ENCODE measurements at regions not wholly inside any gene's neighbourhood (a gene's known extent, or its start where the extent isn't known, plus 50 kb on each side); places are given as distances from the start of the nearest gene placed in this dataset.

DNA sequence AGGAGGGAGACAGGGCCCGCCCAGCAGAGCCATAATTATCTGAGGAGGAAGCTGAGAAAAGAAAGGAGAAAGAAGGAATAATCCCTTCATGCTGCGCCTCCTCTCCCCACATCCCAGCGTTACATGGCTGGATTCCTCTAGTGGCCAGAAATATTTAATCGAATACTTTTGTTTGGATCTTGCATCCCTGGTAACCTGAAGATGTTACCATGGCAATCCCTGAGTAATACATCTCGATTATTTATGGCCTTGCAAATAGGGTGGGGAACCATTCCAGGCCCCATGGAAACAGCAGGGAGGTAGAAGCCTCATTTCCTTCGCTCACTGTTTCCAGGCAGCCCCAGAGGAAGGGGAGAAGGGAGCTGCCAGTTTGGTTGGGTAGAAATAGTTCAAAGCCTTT is 357.7 kb downstream of the BUD13 start:
- TF ChIP-seq POLR2AphosphoS5 (IDR thresholded peaks at IDR 0.05; ENCODE audit: low read depth, low read length), result no peak
- no peak for TF ChIP-seq SIN3A (IDR thresholded peaks at IDR 0.05; ENCODE audit: borderline replicate concordance, insufficient read depth, low read depth, low read length)
- TF ChIP-seq, protein P1, sequence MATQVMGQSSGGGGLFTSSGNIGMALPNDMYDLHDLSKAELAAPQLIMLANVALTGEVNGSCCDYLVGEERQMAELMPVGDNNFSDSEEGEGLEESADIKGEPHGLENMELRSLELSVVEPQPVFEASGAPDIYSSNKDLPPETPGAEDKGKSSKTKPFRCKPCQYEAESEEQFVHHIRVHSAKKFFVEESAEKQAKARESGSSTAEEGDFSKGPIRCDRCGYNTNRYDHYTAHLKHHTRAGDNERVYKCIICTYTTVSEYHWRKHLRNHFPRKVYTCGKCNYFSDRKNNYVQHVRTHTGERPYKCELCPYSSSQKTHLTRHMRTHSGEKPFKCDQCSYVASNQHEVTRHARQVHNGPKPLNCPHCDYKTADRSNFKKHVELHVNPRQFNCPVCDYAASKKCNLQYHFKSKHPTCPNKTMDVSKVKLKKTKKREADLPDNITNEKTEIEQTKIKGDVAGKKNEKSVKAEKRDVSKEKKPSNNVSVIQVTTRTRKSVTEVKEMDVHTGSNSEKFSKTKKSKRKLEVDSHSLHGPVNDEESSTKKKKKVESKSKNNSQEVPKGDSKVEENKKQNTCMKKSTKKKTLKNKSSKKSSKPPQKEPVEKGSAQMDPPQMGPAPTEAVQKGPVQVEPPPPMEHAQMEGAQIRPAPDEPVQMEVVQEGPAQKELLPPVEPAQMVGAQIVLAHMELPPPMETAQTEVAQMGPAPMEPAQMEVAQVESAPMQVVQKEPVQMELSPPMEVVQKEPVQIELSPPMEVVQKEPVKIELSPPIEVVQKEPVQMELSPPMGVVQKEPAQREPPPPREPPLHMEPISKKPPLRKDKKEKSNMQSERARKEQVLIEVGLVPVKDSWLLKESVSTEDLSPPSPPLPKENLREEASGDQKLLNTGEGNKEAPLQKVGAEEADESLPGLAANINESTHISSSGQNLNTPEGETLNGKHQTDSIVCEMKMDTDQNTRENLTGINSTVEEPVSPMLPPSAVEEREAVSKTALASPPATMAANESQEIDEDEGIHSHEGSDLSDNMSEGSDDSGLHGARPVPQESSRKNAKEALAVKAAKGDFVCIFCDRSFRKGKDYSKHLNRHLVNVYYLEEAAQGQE (IDR thresholded peaks at IDR 0.05; ENCODE audit: insufficient read depth in 1 of 2, low read depth in 2 of 2, low read length in 1 of 2), result no peak
- TF ChIP-seq, protein P2, sequence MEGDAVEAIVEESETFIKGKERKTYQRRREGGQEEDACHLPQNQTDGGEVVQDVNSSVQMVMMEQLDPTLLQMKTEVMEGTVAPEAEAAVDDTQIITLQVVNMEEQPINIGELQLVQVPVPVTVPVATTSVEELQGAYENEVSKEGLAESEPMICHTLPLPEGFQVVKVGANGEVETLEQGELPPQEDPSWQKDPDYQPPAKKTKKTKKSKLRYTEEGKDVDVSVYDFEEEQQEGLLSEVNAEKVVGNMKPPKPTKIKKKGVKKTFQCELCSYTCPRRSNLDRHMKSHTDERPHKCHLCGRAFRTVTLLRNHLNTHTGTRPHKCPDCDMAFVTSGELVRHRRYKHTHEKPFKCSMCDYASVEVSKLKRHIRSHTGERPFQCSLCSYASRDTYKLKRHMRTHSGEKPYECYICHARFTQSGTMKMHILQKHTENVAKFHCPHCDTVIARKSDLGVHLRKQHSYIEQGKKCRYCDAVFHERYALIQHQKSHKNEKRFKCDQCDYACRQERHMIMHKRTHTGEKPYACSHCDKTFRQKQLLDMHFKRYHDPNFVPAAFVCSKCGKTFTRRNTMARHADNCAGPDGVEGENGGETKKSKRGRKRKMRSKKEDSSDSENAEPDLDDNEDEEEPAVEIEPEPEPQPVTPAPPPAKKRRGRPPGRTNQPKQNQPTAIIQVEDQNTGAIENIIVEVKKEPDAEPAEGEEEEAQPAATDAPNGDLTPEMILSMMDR (IDR thresholded peaks at IDR 0.05), result no peak
- TF ChIP-seq TCF7L2 (IDR thresholded peaks at IDR 0.05; ENCODE audit: low read depth, low read length), result no peak

DNA sequence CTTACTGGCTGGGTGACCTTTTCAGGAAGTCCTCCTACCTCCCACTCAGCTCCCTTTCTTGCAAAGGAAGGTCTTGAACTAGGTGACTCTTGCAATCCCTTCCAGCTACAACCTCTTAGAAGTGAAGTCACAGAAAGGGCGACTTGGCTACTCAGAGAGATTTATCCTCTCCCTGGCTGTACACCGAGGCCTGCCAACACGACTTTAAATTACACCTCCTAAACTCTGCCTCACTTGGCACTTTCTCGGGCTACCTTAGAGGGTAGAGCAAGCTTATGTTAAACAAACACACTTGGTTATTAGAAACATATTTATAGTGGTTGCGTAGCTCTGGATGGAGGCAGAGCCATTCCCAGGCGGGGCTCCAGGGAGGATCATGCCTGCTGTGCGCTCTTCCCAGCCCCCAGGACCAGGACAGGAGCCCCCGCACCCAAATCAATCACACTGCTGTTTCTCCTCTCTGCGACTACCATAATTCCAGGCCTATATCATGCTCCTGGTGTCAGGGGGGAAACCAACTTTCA is 358.4 kb downstream of the BUD13 start:
- ATAC-seq (no peak), DNase-seq (ENCODE audit: low read depth, low spot score) (no peak)
- no TSS peak for BruUV-seq (replicated peaks)
- no peak for TF ChIP-seq TCF7L2 (IDR thresholded peaks at IDR 0.05; ENCODE audit: low read depth, low read length)
- TF ChIP-seq, protein P1 (IDR thresholded peaks at IDR 0.05; ENCODE audit: insufficient read depth in 1 of 2, low read depth in 2 of 2, low read length in 1 of 2), result no peak
- no peak for TF ChIP-seq SIN3A (IDR thresholded peaks at IDR 0.05; ENCODE audit: borderline replicate concordance, insufficient read depth, low read depth, low read length)
- no peak for TF ChIP-seq POLR2AphosphoS5 (IDR thresholded peaks at IDR 0.05; ENCODE audit: low read depth, low read length)
- TF ChIP-seq, protein P2 (IDR thresholded peaks at IDR 0.05), result no peak
- no peaks in the 10 kb centered on the region for H3K4me1 ChIP-seq (ENCODE audit: control insufficient read depth, insufficient read depth, low read length)
- intact Hi-C loops (cut with micrococcal nuclease; ENCODE audit: unreplicated experiment), result no loop called here
- in situ Hi-C loops (cut with HindIII; ENCODE audit: low pct_unique_long_range_greater_than_20kb, low sequenced_read_pairs), result no loop called here
- H3K27ac ChIP-seq (ENCODE audit: low read length), result no peak overlapping the region
- no peaks in the 10 kb centered on the region for H3K9me3 ChIP-seq (ENCODE audit: control insufficient read depth, insufficient read depth, low read depth, low read length)
- ChIA-PET POLR2A (no interaction called here), CTCF (no interaction called here)
- peaks cover 16% of the 10 kb centered on the region; the same call in 1 of the 2 replicates for H3K27me3 ChIP-seq (ENCODE audit: control insufficient read depth, insufficient read depth, low read length)
- no peaks in the 10 kb centered on the region for H3K36me3 ChIP-seq (ENCODE audit: control insufficient read depth, insufficient read depth, low read length)
- H3K4me3 ChIP-seq (ENCODE audit: low read depth in 2 of 2, low read length in 2 of 2), result no peak overlapping the region

More for the DNA sequence above, 357.7 kb downstream of the BUD13 start:
- Histone ChIP-seq H3K27ac (ENCODE audit: low read length) (no peak overlapping the region), H3K27me3 (ENCODE audit: control insufficient read depth, insufficient read depth, low read length) (peaks cover 16% of the 10 kb centered on the region; the same call in 1 of the 2 replicates), H3K36me3 (ENCODE audit: control insufficient read depth, insufficient read depth, low read length) (no peaks in the 10 kb centered on the region), H3K4me1 (ENCODE audit: control insufficient read depth, insufficient read depth, low read length) (no peaks in the 10 kb centered on the region), H3K9me3 (ENCODE audit: control insufficient read depth, insufficient read depth, low read depth, low read length) (no peaks in the 10 kb centered on the region), H3K4me3 (ENCODE audit: low read depth in 2 of 2, low read length in 2 of 2) (no peak overlapping the region)
- no peak for ATAC-seq
- ChIA-PET POLR2A (no interaction called here), CTCF (no interaction called here)
- intact Hi-C loops (cut with micrococcal nuclease; ENCODE audit: unreplicated experiment) (no loop called here), in situ Hi-C loops (cut with HindIII; ENCODE audit: low pct_unique_long_range_greater_than_20kb, low sequenced_read_pairs) (no loop called here)
- BruUV-seq (replicated peaks), result no TSS peak
- DNase-seq (ENCODE audit: low read depth, low spot score), result no peak
